WTC11 (cell line): ENCODE measurements at regions not wholly inside any gene's neighbourhood (a gene's known extent, or its start where the extent isn't known, plus 50 kb on each side); places are given as distances from the start of the nearest gene placed in this dataset.

Experiments
- ATAC-seq: fragments of 200-7000 bp; cut with Tn5 transposase; 2 replicates; pipeline ENCODE4 v1.10.0; 2021; ENCODE audit warnings: mild to moderate bottlenecking, moderate library complexity
- CTCF ChIA-PET: fragments of 300-600 bp; sonication (Branson Sonifier 250); formaldehyde crosslinking; loops from one replicate; lab custom pipeline; 2021; ENCODE audit warnings: antibody characterized with exemption; lab: Charles Lee
- POLR2A ChIA-PET: fragments of 350-600 bp; sonication (Branson Sonifier 250); formaldehyde crosslinking; loops from one replicate; lab custom pipeline; 2021; ENCODE audit warnings: antibody characterized with exemption; lab: Charles Lee
- DNase-seq: peaks from one replicate; pipeline ENCODE4 v3.0.0; 2021; ENCODE audit warnings: low spot score
- H3K27ac Mint-ChIP-seq: 2 replicates; pipeline ENCODE4 v1.8.0; 2021; ENCODE audit warnings: mixed read lengths
- H3K27me3 Mint-ChIP-seq: 2 replicates; pipeline ENCODE4 v1.8.0; 2021; ENCODE audit warnings: low read depth, mild to moderate bottlenecking, moderate library complexity, mixed read lengths
- H3K36me3 Mint-ChIP-seq: 2 replicates; pipeline ENCODE4 v1.8.0; 2021; ENCODE audit warnings: mixed read lengths
- H3K4me1 Mint-ChIP-seq: 2 replicates; pipeline ENCODE4 v1.8.0; 2022; ENCODE audit warnings: mixed read lengths
- H3K4me3 Mint-ChIP-seq: 2 replicates; pipeline ENCODE4 v1.8.0; 2021; ENCODE audit warnings: mild to moderate bottlenecking, moderate library complexity, mixed read lengths
- H3K9me3 Mint-ChIP-seq: 2 replicates; pipeline ENCODE4 v1.8.0; 2021; ENCODE audit warnings: mixed read lengths
- ETV6 ChIP-seq: sonication (generic); formaldehyde crosslinking; IDR thresholded peaks from 2 replicates; pipeline ENCODE4 v1.8.1; 2022; ENCODE audit warnings: mild to moderate bottlenecking, missing genetic modification reagents
- FOXP4 ChIP-seq: sonication (generic); formaldehyde crosslinking; IDR thresholded peaks from 2 replicates; pipeline ENCODE4 v1.8.0; 2022; ENCODE audit warnings: mild to moderate bottlenecking, missing genetic modification reagents
- GRHL2 ChIP-seq: fragments of 250-450 bp; sonication (Bioruptor Pico); IDR thresholded peaks from 2 replicates; pipeline ENCODE4 v1.8.0; 2022; ENCODE audit warnings: mild to moderate bottlenecking, moderate library complexity; ENCODE audit not compliant: insufficient replicate concordance, severe bottlenecking
- HMGXB4 ChIP-seq: sonication (generic); formaldehyde crosslinking; IDR thresholded peaks from 2 replicates; pipeline ENCODE4 v1.8.1; 2023; ENCODE audit warnings: mild to moderate bottlenecking, moderate library complexity, missing genetic modification reagents
- IRF2 ChIP-seq: sonication (generic); formaldehyde crosslinking; IDR thresholded peaks from 2 replicates; pipeline ENCODE4 v1.8.0; 2022; ENCODE audit warnings: low read depth, missing genetic modification reagents, borderline replicate concordance
- KAT7 ChIP-seq: sonication (generic); formaldehyde crosslinking; IDR thresholded peaks from 2 replicates; pipeline ENCODE4 v1.8.1; 2023; ENCODE audit warnings: missing genetic modification reagents, mild to moderate bottlenecking, borderline replicate concordance
- MAX ChIP-seq: sonication (generic); formaldehyde crosslinking; IDR thresholded peaks from 2 replicates; pipeline ENCODE4 v1.8.0; 2022; ENCODE audit warnings: mild to moderate bottlenecking, missing genetic modification reagents
- MLX ChIP-seq: sonication (generic); formaldehyde crosslinking; IDR thresholded peaks from 2 replicates; pipeline ENCODE4 v1.8.1; 2023; ENCODE audit warnings: mild to moderate bottlenecking, missing genetic modification reagents, moderate library complexity
- NFATC4 ChIP-seq: fragments of 250-450 bp; sonication (Bioruptor Pico); IDR thresholded peaks from 2 replicates; pipeline ENCODE4 v1.9.0; 2021; ENCODE audit warnings: mild to moderate bottlenecking
- NFYB ChIP-seq: sonication (generic); formaldehyde crosslinking; conservative IDR thresholded peaks from 2 replicates; pipeline ENCODE4 v1.8.0; 2022; ENCODE audit warnings: low read depth, missing genetic modification reagents
- SOX15 ChIP-seq: fragments of 250-450 bp; sonication (Bioruptor Pico); IDR thresholded peaks from 2 replicates; pipeline ENCODE4 v1.9.0; 2021; ENCODE audit warnings: mild to moderate bottlenecking
- SP1 ChIP-seq: sonication (generic); formaldehyde crosslinking; conservative IDR thresholded peaks from 2 replicates; pipeline ENCODE4 v1.8.1; 2022; ENCODE audit warnings: missing genetic modification reagents
- TEAD4 ChIP-seq: sonication (generic); formaldehyde crosslinking; IDR thresholded peaks from 2 replicates; pipeline ENCODE4 v1.8.0; 2022; ENCODE audit warnings: mild to moderate bottlenecking, missing genetic modification reagents
- USF1 ChIP-seq: sonication (generic); formaldehyde crosslinking; IDR thresholded peaks from 2 replicates; pipeline ENCODE4 v1.8.0; 2022; ENCODE audit warnings: mild to moderate bottlenecking, missing genetic modification reagents
- USF2 ChIP-seq: sonication (generic); formaldehyde crosslinking; IDR thresholded peaks from 2 replicates; pipeline ENCODE4 v1.8.1; 2023; ENCODE audit warnings: mild to moderate bottlenecking, missing genetic modification reagents, moderate library complexity
- ZNF138 ChIP-seq: sonication (generic); formaldehyde crosslinking; conservative IDR thresholded peaks from 2 replicates; pipeline ENCODE4 v1.8.1; 2022; ENCODE audit warnings: mild to moderate bottlenecking, moderate library complexity, missing genetic modification reagents
- ZNF232 ChIP-seq: sonication (generic); formaldehyde crosslinking; IDR thresholded peaks from 2 replicates; pipeline ENCODE4 v1.8.0; 2022; ENCODE audit warnings: mild to moderate bottlenecking, missing genetic modification reagents
- ZNF317 ChIP-seq: sonication (generic); formaldehyde crosslinking; IDR thresholded peaks from 2 replicates; pipeline ENCODE4 v1.8.1; 2023; ENCODE audit warnings: low read depth, mild to moderate bottlenecking, moderate library complexity, missing genetic modification reagents, borderline replicate concordance
- ZNF416 ChIP-seq: fragments of 250-450 bp; sonication (Bioruptor Pico); IDR thresholded peaks from 2 replicates; pipeline ENCODE4 v1.9.0; 2021; ENCODE audit warnings: mild to moderate bottlenecking, inconsistent platforms
- ZNF512 ChIP-seq: sonication (generic); formaldehyde crosslinking; IDR thresholded peaks from 2 replicates; pipeline ENCODE4 v1.8.1; 2022; ENCODE audit warnings: missing genetic modification reagents, borderline replicate concordance

GRCh38 chr21:35606578-35606977, 453.7 kb downstream of the SETD4 start:
- CTCF ChIA-PET: no interaction called here
- TF ChIP-seq FOXP4 (CRISPR knock-in tag) (no peak), ZNF232 (no peak), ETV6 (CRISPR knock-in tag) (no peak), ZNF416 (CRISPR knock-in tag) (no peak), SP1 (CRISPR knock-in tag) (no peak), USF2 (no peak), ZNF512 (CRISPR knock-in tag) (no peak), ZNF138 (CRISPR knock-in tag) (no peak), NFATC4 (CRISPR knock-in tag) (no peak)

GRCh38 chr21:35606146-35606545, 454.2 kb downstream of the SETD4 start:
- ATAC-seq (no peak), DNase-seq (no peak)
- H3K4me3 Mint-ChIP-seq: no peak overlapping the region
- POLR2A ChIA-PET: no interaction called here
- H3K36me3 Mint-ChIP-seq: peaks cover 6% of the 10 kb centered on the region
- H3K9me3 Mint-ChIP-seq: peaks cover 6% of the 10 kb centered on the region
- no peak overlapping the region for H3K27ac Mint-ChIP-seq
- H3K27me3 Mint-ChIP-seq: no peaks in the 10 kb centered on the region; the same call in none of the 2 replicates
- CTCF ChIA-PET: no interaction called here
- H3K4me1 Mint-ChIP-seq: peaks cover 25% of the 10 kb centered on the region
- no peak for TF ChIP-seq GRHL2 (CRISPR knock-in tag)
- no peak for TF ChIP-seq SOX15 (CRISPR knock-in tag)
- TF ChIP-seq MAX (CRISPR knock-in tag): no peak
- no peak for TF ChIP-seq TEAD4 (CRISPR knock-in tag)
- TF ChIP-seq KAT7: no peak
- TF ChIP-seq IRF2 (CRISPR knock-in tag): no peak
- TF ChIP-seq ZNF512 (CRISPR knock-in tag): no peak
- no peak for TF ChIP-seq NFYB (CRISPR knock-in tag)
- no peak for TF ChIP-seq USF1 (CRISPR knock-in tag)
- TF ChIP-seq MLX (CRISPR knock-in tag): no peak
- no peak for TF ChIP-seq HMGXB4 (CRISPR knock-in tag)
- TF ChIP-seq ZNF317 (CRISPR knock-in tag): no peak

More at GRCh38 chr21:35606578-35606977, 453.7 kb downstream of the SETD4 start:
- Mint-ChIP-seq H3K36me3 (peaks cover 6% of the 10 kb centered on the region), H3K4me1 (peaks cover 25% of the 10 kb centered on the region), H3K9me3 (peaks cover 6% of the 10 kb centered on the region), H3K27ac (no peak overlapping the region), H3K27me3 (no peaks in the 10 kb centered on the region; the same call in none of the 2 replicates), H3K4me3 (no peak overlapping the region)
- ATAC-seq (no peak), DNase-seq (no peak)
- POLR2A ChIA-PET: no interaction called here
